H9 (cell line): ENCODE measurements at regions not wholly inside any gene's neighbourhood (a gene's known extent, or its start where the extent isn't known, plus 50 kb on each side); places are given as distances from the start of the nearest gene placed in this dataset.

Experiments used
- DNase-seq: peaks from one replicate; pipeline ENCODE4 v3.0.0-alpha.2; 2017
- H2AFZ ChIP-seq: one replicate; pipeline ENCODE4 v1.6.1; 2013; ENCODE audit warnings: mild to moderate bottlenecking, low read length, control low read depth, moderate library complexity
- H2AK5ac ChIP-seq: 2 replicates; pipeline ENCODE4 v1.6.1; 2013; ENCODE audit warnings: low read length, control low read depth, mixed read lengths; ENCODE audit not compliant: insufficient read length
- H2BK120ac ChIP-seq: one replicate; pipeline ENCODE4 v1.6.1; 2013; ENCODE audit warnings: low read depth, mild to moderate bottlenecking, low read length, control low read depth, inconsistent platforms; ENCODE audit not compliant: poor library complexity, severe bottlenecking
- H2BK12ac ChIP-seq: 2 replicates; pipeline ENCODE4 v1.6.1; 2013; ENCODE audit warnings: low read length, control low read depth, mixed read lengths, low read depth; ENCODE audit not compliant: insufficient read length
- H2BK15ac ChIP-seq: 2 replicates; pipeline ENCODE4 v1.6.1; 2013; ENCODE audit warnings: low read depth, low read length, control low read depth
- H2BK20ac ChIP-seq: one replicate; pipeline ENCODE4 v1.6.1; 2013; ENCODE audit warnings: low read depth, mild to moderate bottlenecking, low read length, control low read depth, inconsistent platforms; ENCODE audit not compliant: poor library complexity, severe bottlenecking
- H2BK5ac ChIP-seq: 2 replicates; pipeline ENCODE4 v1.6.1; 2013; ENCODE audit warnings: low read length, control low read depth, mixed read lengths; ENCODE audit not compliant: insufficient read length
- H3K14ac ChIP-seq: 2 replicates; pipeline ENCODE4 v1.6.1; 2013; ENCODE audit warnings: low read length, control low read depth; ENCODE audit not compliant: insufficient read depth
- H3K18ac ChIP-seq: 2 replicates; pipeline ENCODE4 v1.6.1; 2013; ENCODE audit warnings: low read depth, mild to moderate bottlenecking, mixed read lengths, low read length, control low read depth; ENCODE audit not compliant: insufficient read length
- H3K23ac ChIP-seq: 2 replicates; pipeline ENCODE4 v1.6.1; 2013; ENCODE audit warnings: low read length, control low read depth, mixed read lengths, low read depth; ENCODE audit not compliant: insufficient read length
- H3K23me2 ChIP-seq: 2 replicates; pipeline ENCODE4 v1.6.1; 2013; ENCODE audit warnings: low read depth, mild to moderate bottlenecking, mixed read lengths, low read length, control low read depth; ENCODE audit not compliant: insufficient read length, poor library complexity, severe bottlenecking
- H3K27ac ChIP-seq: 2 replicates; pipeline ENCODE4 v1.5.1; 2013; ENCODE audit warnings: low read length, control low read depth, mixed read lengths, low read depth; ENCODE audit not compliant: insufficient read length
- H3K27me3 ChIP-seq: 2 replicates; pipeline ENCODE4 v1.6.1; 2013; ENCODE audit warnings: low read length, control low read depth, inconsistent platforms; ENCODE audit not compliant: insufficient read depth
- H3K4ac ChIP-seq: 2 replicates; pipeline ENCODE4 v1.6.1; 2013; ENCODE audit warnings: low read depth, mild to moderate bottlenecking, control low read depth, inconsistent platforms, low read length, moderate library complexity
- H3K4me1 ChIP-seq: 2 replicates; pipeline ENCODE4 v1.6.1; 2013; ENCODE audit warnings: low read length, control low read depth, inconsistent platforms; ENCODE audit not compliant: insufficient read depth
- H3K4me2 ChIP-seq: 2 replicates; pipeline ENCODE4 v1.6.1; 2013; ENCODE audit warnings: low read length, control low read depth, mixed read lengths; ENCODE audit not compliant: insufficient read length, insufficient read depth
- H3K56ac ChIP-seq: 2 replicates; pipeline ENCODE4 v1.6.1; 2013; ENCODE audit warnings: low read depth, mild to moderate bottlenecking, mixed read lengths, low read length, control low read depth; ENCODE audit not compliant: insufficient read length
- H3K79me1 ChIP-seq: 2 replicates; pipeline ENCODE4 v1.6.1; 2013; ENCODE audit warnings: low read depth, mild to moderate bottlenecking, moderate library complexity, low read length, control low read depth, inconsistent platforms; ENCODE audit not compliant: insufficient read depth, poor library complexity, severe bottlenecking
- H3K79me2 ChIP-seq: 2 replicates; pipeline ENCODE4 v1.6.1; 2013; ENCODE audit warnings: low read length, control low read depth, inconsistent platforms; ENCODE audit not compliant: insufficient read depth
- H3K9ac ChIP-seq: 2 replicates; pipeline ENCODE4 v1.6.1; 2013; ENCODE audit warnings: low read length, control low read depth, mixed read lengths; ENCODE audit not compliant: insufficient read length; ENCODE audit errors: extremely low read depth
- H3K9me3 ChIP-seq: one replicate; pipeline ENCODE4 v1.6.1; 2013; ENCODE audit warnings: low read depth, low read length, inconsistent platforms; ENCODE audit not compliant: control insufficient read depth
- H3T11ph ChIP-seq: one replicate; pipeline ENCODE4 v1.6.1; 2013; ENCODE audit warnings: mild to moderate bottlenecking, low read length, control low read depth, inconsistent platforms
- H4K20me1 ChIP-seq: one replicate; pipeline ENCODE4 v1.6.1; 2013; ENCODE audit not compliant: control insufficient read depth, insufficient read length, insufficient read depth
- H4K5ac ChIP-seq: 2 replicates; pipeline ENCODE4 v1.6.1; 2013; ENCODE audit warnings: low read depth, mild to moderate bottlenecking, mixed read lengths, low read length, control low read depth; ENCODE audit not compliant: insufficient read length
- H4K8ac ChIP-seq: replicated peaks from 2 replicates; pipeline ENCODE4 v1.6.1; 2013; ENCODE audit warnings: low read length, control low read depth, mixed read lengths, low read depth; ENCODE audit not compliant: insufficient read length
- H4K91ac ChIP-seq: 2 replicates; pipeline ENCODE4 v1.6.1; 2013; ENCODE audit warnings: low read depth, mild to moderate bottlenecking, moderate library complexity, mixed read lengths, low read length, control low read depth; ENCODE audit not compliant: insufficient read length
- H3K27ac Mint-ChIP-seq, 3 experiments: 2 replicates in 2 of 3; 3 replicates in 1 of 3; pipeline ENCODE4 v1.8.0; 2020 to 2021; ENCODE audit warnings: mixed read lengths in 3 of 3, mild to moderate bottlenecking in 1 of 3, moderate library complexity in 1 of 3
- H3K27me3 Mint-ChIP-seq: 2 replicates; pipeline ENCODE4 v1.8.0; 2021; ENCODE audit warnings: low read depth, mild to moderate bottlenecking, moderate library complexity, mixed read lengths
- H3K36me3 Mint-ChIP-seq, 3 experiments: 2 replicates in 2 of 3; 3 replicates in 1 of 3; pipeline ENCODE4 v1.8.0; 2020 to 2021; ENCODE audit warnings: low read depth in 3 of 3, mixed read lengths in 3 of 3; ENCODE audit not compliant: insufficient read depth in 1 of 3
- H3K4me1 Mint-ChIP-seq, 2 experiments: 2 replicates each; pipeline ENCODE4 v1.8.0; 2020; ENCODE audit warnings: mixed read lengths in 2 of 2
- H3K4me3 Mint-ChIP-seq, 2 experiments: 2 replicates in 1 of 2; 3 replicates in 1 of 2; pipeline ENCODE4 v1.8.0; 2020 to 2021; ENCODE audit warnings: mild to moderate bottlenecking in 2 of 2, mixed read lengths in 2 of 2, moderate library complexity in 1 of 2
- H3K9me3 Mint-ChIP-seq, 2 experiments: 2 replicates in 1 of 2; 3 replicates in 1 of 2; pipeline ENCODE4 v1.8.0; 2020; ENCODE audit warnings: mild to moderate bottlenecking in 2 of 2, mixed read lengths in 2 of 2, moderate library complexity in 1 of 2
- WGBS: extraction: QIAGEN DNeasy Blood & Tissue Kit; methylation state at CpG from one replicate; pipeline ENCODE4 v1.1.7; 2013; ENCODE audit warnings: missing lambda C conversion rate, low lambda C conversion rate, mixed read lengths; ENCODE audit not compliant: insufficient read length; ENCODE audit errors: extremely low coverage; 5-methylcytosine and 5-hydroxymethylcytosine counted together
- TF ChIP-seq, protein P1 (sequence below): fragments of 200-600 bp; sonication (generic); conservative IDR thresholded peaks from 3 replicates; pipeline ENCODE4 v1.8.0; 2021; ENCODE audit warnings: antibody characterized with exemption, mild to moderate bottlenecking

DNA sequence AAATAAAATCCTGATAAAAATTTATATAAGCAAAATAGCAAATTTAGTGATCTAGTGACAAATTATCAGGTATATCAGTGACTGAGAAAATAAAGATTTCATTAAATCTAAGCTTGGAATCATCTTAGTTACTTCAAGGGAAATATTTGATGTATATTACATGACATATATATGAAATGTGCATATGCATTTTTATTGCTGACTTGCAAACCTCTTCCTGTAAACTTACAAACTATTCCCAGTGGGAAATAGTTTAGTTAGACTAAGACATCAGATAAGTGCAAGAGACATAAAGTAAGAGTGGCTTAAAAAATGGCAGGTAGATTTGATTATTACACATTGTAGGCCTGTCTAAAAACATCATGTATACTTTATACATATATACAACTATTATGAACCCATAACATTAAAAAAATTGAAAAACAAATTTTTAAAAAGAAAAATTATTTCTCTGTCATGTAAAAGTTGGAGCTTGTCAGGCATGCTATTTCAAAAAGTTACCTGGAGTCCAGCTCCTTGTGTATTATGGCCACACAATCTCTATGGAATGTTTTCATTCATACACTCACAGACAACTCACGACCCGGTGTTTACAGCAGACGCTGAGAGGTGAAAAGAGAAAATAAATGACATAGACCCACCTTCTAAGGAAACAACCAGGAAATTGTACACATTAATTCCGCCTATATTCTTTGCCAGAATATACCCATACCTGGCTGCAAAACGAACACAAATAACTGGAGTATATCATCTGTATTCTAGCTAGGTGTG lies 724.5 kb downstream of the SLITRK6 start:
- no peak overlapping the region for H4K8ac ChIP-seq
- no peak overlapping the region for H2BK15ac ChIP-seq
- H4K91ac ChIP-seq = no peak overlapping the region
- no peaks in the 10 kb centered on the region for H3K4me1 ChIP-seq
- H3K4me2 ChIP-seq = no peak overlapping the region
- no CpG with 5 or more reads among the region's 5 CpGs for WGBS
- H3K9ac ChIP-seq = no peak overlapping the region
- no peak overlapping the region for H3K23ac ChIP-seq
- Mint-ChIP-seq H3K4me1 (no peaks in the 10 kb centered on the region), H3K27ac (no peak overlapping the region), H3K36me3 (no peaks in the 10 kb centered on the region), H3K27me3 (no peaks in the 10 kb centered on the region), H3K9me3 (no peaks in the 10 kb centered on the region), H3K4me3 (no peak overlapping the region)
- no peak overlapping the region for H3K27ac ChIP-seq
- H3T11ph ChIP-seq = no peak overlapping the region
- H2BK20ac ChIP-seq = no peak overlapping the region
- no peaks in the 10 kb centered on the region for H3K79me1 ChIP-seq
- DNase-seq = no peak
- TF ChIP-seq, protein P1, sequence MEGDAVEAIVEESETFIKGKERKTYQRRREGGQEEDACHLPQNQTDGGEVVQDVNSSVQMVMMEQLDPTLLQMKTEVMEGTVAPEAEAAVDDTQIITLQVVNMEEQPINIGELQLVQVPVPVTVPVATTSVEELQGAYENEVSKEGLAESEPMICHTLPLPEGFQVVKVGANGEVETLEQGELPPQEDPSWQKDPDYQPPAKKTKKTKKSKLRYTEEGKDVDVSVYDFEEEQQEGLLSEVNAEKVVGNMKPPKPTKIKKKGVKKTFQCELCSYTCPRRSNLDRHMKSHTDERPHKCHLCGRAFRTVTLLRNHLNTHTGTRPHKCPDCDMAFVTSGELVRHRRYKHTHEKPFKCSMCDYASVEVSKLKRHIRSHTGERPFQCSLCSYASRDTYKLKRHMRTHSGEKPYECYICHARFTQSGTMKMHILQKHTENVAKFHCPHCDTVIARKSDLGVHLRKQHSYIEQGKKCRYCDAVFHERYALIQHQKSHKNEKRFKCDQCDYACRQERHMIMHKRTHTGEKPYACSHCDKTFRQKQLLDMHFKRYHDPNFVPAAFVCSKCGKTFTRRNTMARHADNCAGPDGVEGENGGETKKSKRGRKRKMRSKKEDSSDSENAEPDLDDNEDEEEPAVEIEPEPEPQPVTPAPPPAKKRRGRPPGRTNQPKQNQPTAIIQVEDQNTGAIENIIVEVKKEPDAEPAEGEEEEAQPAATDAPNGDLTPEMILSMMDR = no peak
- no peak overlapping the region for H2BK5ac ChIP-seq
- H2BK120ac ChIP-seq = no peak overlapping the region
- no peak overlapping the region for H3K18ac ChIP-seq
- no peaks in the 10 kb centered on the region for H3K27me3 ChIP-seq
- H4K20me1 ChIP-seq = no peaks in the 10 kb centered on the region
- no peak overlapping the region for H3K56ac ChIP-seq
- no peak overlapping the region for H2AFZ ChIP-seq
- H3K79me2 ChIP-seq = no peaks in the 10 kb centered on the region
- no peaks in the 10 kb centered on the region for H3K23me2 ChIP-seq
- no peak overlapping the region for H3K4ac ChIP-seq
- H2BK12ac ChIP-seq = no peak overlapping the region
- H4K5ac ChIP-seq = no peak overlapping the region
- no peak overlapping the region for H3K14ac ChIP-seq
- H3K9me3 ChIP-seq = no peaks in the 10 kb centered on the region
- H2AK5ac ChIP-seq = no peak overlapping the region
